GM21737 (cell line): ENCODE measurements at regions not wholly inside any gene's neighbourhood (a gene's known extent, or its start where the extent isn't known, plus 50 kb on each side); places are given as distances from the start of the nearest gene placed in this dataset.
"Not testable (repeated sequence)": the region's sequence is repeated elsewhere in the genome, so short reads cannot be mapped to it uniquely, and the experiment has no call there.

Source experiments
- ATAC-seq: cut with Tn5 transposase; IDR thresholded peaks from one replicate; pipeline ENCODE4 v1.9.1; 2021; ENCODE audit warnings: mild to moderate bottlenecking, moderate library complexity; ENCODE audit not compliant: unreplicated experiment

DNA sequence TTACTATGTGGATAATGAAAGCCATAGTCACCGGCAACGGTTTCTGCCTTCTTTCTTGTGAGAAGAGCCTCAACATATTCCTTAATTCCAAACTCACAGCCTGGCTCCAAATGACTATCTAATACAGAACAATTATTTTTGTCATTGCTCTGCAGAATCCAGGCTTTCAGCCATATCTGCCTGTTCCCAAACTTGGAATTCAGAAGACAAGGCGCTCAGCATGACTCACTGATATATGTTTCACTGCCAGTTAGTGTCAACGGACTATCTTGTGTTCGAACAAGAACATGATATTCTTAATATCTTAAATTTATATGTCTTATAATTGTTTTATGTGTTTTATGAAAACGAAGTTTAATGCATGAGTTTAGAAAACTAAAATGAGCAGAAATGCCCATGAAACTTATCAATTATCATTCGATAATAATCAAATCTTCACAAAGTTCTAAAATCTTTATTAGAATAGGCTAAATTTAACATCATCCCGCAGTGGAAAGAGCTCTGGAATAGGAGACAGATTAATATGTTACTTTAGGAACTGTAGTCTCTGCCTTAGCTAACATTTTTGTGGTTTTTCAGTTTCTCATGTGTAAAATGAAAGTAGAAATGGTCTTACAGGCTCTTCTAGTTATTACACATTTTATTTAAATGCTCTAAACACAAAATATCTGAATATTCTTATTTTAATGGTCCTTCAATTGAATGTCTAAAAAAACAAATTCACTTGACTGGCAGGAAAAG is 669.3 kb upstream of the GJE1 start:
- peak; percentile 87 for ATAC-seq

DNA sequence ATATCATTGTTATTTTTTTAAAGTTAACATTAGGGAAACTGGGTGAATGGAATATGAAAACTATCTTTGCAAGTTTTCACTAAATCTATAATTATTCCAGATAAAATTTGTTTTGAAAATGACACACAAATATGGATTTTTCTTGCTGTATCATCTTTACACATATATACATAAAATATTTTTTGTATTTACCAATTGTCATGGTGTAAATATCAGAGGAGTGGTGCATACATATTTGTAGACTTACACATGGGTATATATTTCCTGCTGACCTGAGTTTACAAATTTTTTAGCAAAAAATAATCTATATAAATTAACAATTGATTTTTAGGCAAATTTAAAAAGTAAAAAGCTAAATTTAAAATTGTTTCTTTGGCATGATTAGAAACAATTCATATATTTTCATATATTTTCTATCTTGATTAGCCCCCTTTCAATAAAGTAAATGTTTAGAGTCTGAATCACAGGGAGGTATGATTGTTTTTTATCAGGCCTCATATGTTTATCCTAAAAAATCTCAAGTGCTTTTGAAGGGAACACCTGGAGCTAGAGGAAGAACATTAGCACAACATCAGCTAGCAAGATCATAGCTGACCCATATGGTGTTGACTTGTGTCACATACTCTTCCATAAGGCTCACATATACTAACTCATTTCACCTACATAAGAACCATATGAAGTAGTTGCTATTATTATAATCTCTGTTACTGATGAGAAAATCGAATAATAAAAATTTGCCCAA is 671.8 kb upstream of the GJE1 start:
- no peak for ATAC-seq

DNA sequence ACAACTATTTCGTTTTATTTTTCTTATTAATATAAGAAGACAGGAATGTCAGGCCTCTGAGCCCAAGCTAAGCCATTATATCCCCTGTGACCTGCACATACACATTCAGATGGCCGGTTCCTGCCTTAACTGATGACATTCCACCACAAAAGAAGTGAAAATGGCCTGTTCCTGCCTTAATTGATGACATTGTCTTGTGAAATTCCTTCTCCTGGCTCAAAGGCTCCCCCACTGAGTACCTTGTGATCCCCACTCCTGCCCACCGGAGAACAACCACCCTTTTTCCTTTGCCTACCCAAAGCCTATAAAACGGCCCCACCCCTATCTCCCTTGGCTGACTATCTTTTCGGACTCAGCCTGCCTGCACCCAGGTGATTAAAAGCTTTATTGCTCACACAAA is 672.5 kb upstream of the GJE1 start:
- not testable (repeated sequence) for ATAC-seq

- ATAC-seq = not testable (repeated sequence)
Observed at GRCh38 chr6:141457984-141458383, 674.7 kb upstream of the GJE1 start.

- ATAC-seq = no peak
Observed at GRCh38 chr6:141452354-141452686, 680.4 kb upstream of the GJE1 start.

DNA sequence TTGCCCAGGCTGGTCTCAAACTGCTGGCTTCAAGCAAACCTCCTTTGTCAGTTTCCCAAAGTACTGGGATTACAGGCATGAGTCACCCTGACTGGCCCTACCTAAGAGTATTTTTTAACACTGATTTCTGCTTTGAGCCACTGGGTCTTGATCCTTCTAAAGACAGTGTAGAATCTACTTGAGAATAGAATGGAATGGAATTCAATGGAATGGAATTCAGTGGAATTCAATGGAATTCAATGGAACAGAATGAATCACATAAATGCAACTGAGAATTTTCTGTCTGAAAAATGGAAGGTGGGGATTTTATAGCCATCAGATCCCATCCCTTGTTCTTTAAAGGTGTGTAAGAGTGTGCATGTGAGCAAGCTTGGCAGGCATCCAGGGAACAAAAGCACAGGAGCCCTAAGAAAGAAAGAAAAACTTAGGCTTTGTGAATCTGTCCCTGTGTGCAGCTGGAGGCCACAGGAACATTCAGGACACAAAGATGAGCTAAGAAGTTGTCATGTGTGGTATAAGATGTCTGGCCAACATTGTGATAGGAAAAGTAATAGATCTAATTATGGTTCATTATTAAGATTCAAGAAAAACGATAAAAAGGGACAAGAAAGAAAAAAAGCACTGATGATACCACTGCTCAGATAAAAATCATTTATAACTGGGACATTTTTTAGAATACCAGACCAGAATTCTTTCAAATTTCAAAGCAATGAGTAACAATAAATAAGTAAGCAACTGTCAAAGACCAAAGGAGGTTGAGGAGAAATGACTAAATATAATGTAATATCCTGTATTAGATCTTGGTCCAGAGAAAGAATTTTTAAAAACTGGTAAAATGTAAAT is 681.0 kb upstream of the GJE1 start:
- no peak for ATAC-seq

DNA sequence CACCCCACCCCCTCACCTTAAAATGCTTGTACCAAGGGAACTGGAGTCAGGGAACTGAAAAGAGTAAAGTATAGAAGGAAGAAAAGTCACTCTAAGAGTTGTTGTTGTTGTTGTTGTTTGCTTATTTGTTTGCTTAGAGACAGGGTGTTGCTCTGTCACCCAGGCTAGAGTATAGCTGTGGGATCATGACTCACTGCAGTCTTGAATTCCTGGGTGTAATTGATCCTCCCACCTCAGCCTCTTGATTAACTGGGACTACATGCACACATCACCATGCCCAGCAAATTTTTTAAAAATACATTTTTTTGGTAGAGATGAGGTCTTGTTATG is 681.6 kb upstream of the GJE1 start:
- no peak for ATAC-seq

DNA sequence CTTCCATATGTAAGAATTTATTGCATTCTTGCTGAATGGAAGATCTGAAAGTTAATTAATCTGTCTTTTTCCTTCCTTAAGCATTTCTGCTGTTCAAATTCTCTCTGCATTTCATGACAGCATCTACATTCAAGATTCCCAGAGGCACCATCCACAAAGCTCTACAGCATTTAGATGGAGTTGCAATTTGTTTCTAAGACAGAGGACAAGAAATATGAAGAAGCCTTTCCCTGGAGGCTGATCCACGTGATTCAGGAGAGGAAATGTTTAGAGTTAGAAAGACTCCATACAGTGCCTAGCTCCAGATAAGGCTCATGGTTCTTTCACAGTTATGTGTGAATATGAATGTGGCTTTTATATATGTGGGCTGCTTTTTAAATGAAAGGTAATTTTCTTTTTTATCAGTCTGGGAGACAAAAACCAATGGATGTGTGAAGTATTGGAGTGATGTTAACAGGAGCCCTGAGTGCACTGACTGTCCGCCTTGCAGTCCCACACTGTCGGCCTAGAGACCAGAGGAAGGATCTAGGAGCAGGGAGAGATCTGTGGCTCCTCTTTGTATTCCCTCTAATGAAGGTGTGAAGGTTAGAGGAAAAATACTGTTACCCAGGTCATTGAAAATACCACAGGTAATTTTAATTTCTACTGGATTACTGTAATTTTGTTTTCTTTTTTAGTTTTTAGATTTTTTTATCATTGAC is 686.6 kb upstream of the GJE1 start:
- ATAC-seq = no peak

DNA sequence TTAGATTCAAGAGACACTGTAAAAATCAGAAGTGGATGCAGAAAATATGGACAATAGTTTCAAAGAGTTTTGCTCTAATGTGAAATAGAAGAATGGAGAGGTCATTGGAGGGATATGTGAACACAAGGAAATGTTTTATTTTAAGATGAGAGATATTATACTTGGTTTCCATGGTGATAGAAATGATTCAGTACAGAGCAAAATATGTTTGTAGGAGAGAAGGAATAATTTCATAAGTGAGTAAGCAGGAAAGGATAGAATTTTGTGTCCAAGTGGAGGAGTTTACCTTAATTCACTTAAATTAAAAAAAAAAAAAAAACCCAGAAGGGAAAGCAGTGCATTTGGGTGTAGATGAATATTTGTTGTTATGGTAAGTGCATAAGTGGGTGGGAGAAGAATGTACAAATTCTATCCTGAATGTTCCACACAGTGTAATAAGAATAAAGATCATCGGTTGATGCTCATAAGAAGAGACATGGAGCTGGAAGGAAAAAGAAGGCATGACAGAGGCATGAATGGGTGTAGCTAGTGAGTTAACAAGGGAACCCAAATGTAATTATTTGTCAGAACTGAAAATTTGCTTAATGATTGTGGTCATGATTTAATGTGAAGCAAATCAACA is 688.9 kb upstream of the GJE1 start:
- ATAC-seq = no peak

DNA sequence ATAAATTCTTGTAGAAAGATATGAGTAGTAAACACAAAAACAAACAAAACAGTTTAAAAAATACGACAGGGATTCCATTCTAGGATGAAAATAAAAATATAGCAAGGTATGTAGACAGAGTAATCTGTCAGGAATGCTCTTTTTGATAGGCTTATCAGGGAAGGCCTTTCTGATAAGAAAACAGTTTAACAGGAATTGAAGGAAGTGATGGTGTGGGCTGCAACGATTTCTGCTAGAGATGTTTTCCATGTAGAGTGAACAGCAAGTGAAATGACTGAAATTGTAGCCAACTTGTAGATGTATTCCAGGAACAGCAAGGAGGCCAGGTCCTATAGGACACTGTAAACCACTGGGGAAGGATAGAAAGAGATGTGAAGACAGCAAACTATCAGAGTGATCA is 689.7 kb upstream of the GJE1 start:
- ATAC-seq = no peak

DNA sequence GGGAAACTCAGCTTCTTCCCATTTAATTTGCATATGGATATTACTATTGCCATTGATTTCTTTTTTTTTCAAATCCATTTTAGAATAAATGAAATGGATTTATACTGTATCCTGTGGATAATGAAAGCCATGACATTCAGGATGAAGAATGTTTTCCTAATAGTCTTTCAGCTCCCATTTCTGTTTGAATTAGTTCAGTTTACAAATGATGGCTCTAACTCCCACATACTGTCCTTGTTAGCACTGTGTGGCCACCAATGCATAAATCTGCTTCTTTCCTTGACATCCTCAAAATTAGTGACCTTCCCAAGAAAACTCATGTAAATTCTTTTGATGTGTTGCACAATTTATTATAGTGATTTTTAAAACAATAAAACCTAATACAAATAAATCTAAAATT is 693.2 kb upstream of the GJE1 start:
- no peak for ATAC-seq

GRCh38 chr6:141437685-141438084 is 695.0 kb upstream of the GJE1 start:
- ATAC-seq = no peak

DNA sequence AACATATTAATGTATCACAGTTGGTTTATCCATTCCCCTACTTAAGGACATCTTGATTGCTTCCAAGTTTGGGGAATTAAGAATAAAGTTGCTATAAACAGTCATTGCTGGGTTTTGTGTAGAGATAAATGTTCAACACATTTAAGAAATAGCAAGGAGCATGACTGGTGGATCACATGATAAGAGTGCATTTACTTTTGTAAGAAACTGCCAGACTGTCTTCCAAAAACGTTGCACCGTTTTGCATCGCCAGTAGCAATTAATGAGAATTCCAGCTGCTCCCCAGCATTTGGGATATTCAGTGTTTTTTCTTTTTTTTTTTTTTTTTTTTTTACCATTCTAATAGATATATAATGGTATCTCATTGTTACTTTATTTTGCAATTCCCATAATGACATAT is 695.7 kb upstream of the GJE1 start:
- no peak for ATAC-seq

DNA sequence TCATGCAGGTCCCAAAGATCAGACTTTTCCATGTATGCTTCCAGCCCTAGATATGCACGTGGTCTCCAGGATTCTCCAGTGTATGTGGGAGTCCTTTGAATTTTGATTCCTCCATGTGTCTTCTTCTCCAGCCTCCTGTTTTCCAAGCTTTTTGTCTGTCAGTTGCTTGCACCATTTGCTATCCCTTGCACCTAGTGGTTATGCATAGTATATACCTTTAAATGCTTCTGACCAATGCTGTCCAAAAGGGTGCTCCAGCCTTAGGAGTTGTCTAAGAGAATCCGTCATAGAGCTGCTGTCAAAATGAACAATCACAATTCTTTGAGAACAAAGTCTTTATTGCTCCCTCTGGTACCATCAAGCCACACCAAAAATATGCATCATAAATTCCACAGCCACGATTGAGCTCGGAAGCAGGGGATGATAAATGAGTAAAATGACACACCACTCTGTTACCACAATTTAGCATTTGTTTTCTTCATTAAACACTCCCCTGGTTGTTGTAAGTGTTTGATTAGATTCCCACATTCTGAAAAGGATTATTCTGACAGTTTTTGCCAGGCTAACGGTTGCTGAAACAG is 706.2 kb upstream of the GJE1 start:
- ATAC-seq = no peak

GRCh38 chr6:141421378-141421777 is 711.3 kb upstream of the GJE1 start:
- no peak for ATAC-seq

DNA sequence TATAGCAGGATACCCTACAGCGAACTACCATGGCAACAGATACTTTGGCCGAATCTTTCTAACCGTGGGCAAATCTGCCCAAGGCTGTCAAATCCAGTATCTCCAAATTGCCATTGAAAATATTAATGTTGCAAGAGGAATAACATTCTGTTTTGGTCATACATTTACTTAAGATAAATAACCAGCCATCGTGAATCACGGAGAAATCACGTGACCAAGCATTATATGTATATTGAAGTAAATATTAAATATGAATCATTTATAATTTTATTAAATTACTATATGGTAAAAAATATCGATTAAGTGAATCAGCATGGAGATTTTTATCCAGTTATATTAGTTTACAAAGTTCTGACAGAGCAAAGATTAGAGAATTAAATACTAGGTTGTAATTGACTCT is 714.6 kb upstream of the GJE1 start:
- ATAC-seq = no peak

DNA sequence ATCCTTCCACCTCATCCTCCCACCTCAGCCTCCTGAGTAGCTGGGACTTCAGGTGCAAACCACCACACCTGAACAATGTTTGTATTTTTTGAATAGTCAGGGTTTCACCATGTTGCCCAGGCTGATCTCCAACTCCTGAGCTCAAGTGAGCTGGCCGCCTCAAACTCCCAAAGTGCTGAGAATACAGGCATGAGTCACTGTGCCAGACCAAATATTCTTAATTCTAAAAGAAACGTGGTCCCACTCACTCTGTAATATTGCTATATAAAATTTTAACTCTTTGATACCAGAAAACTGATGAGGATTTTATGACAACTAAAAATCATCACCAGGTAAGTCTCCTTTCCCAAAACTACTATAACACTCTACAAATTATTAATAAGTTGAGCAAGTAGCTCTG is 716.8 kb upstream of the GJE1 start:
- ATAC-seq = no peak

DNA sequence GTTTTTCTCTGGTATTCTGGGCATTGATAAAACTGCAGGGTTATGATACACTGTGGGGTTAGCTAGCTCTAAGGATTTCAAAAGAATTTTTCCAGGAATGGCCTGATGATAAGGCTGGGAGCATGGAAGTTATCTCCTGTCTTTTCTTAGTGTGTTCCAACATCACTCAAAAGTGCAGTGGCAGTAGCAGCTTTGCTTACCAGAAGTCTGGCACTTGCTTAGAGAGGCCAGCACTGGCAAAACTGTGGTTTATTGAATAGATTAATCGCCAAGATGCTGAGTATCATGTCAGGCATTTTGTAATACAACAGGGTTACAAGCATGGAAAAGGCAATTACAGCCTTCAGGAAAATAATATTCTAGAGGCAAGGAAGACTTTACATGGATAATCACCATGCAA is 719.5 kb upstream of the GJE1 start:
- no peak for ATAC-seq

DNA sequence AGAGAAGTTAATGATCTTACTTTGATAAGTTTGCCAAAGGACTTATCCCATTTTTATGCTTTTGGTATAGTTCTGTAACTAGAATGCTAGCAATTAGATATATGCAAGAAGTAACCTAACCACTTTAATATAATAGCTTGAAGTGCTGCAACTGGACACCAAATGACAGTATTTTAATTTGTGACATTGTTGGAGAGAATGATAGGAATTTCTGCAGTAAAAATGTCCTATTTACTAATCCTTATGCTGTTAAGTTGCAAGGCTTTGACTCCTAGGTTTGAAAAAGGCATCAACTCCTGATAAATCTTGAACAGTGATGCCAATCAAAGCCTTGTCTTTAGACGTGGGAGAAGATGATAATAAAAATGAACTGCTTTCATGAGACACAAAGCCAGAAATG is 726.0 kb upstream of the GJE1 start:
- no peak for ATAC-seq

DNA sequence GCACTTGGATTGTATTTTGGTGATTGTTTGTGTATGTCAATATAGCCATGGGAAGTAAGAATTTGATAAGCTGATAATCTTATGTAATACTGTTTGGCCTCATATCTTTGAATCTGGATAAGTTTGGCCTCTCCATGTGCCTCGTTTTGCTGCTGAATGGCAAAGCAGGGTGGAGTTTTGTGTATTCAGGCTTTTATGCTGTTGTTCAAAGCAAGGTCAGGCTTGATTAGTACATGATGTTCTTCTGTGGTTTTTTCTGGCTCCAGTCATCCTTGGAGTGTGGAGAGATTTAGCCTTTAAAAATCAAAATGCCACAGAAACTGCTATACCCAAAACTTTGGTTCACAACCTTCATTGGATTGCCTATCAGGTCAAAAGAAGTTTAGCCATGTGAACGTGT is 728.9 kb upstream of the GJE1 start:
- no peak for ATAC-seq

DNA sequence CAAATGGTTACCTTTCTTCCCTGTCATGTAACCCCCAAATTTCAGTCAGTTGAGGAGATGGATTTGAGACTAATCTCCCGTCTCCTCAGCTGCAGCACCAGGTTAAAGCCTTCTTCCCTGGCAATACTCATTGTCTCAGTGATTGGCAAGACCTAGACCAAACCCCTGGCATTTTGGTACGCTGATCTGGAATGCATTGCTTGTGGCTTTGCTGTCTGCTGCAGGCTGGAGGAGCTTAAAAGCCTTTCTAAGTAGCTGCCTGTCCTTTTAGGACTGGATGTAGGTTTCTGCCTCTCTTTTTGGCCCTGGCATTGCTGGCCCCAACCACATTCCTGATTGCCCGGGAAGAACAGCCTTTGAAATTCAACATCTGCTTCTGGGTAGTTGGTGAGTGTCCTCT is 729.6 kb upstream of the GJE1 start:
- no peak for ATAC-seq
